HG02588 (cell line): ENCODE measurements at regions not wholly inside any gene's neighbourhood (a gene's known extent, or its start where the extent isn't known, plus 50 kb on each side); places are given as distances from the start of the nearest gene placed in this dataset.
"Not testable (repeated sequence)": the region's sequence is repeated elsewhere in the genome, so short reads cannot be mapped to it uniquely, and the experiment has no call there.

Source experiments
- ATAC-seq: cut with Tn5 transposase; IDR thresholded peaks from one replicate; pipeline ENCODE4 v1.9.1; 2021; ENCODE audit warnings: mild to moderate bottlenecking, moderate library complexity; ENCODE audit not compliant: unreplicated experiment

DNA sequence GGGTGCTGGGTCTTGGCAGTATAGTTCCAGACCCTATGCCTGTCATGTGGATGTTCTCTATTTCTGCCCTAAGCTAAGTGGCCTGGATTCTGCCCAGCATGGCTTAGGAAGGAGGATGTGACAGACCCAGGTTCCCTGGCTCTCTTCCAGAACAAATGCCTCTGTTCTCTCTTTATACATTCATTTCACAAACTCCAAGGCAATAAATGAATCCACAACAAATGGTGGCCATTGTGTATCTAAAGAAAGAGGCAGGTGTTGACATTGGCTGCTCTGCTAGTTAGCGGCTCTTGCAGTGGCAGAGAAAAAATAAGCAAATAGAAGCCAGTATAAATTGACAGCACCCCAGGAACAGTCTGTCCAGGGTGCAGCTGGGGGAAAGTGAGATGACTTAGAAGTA is 298.6 kb downstream of the SUCLG1 start:
- ATAC-seq, result no peak

- no peak for ATAC-seq
Observed at GRCh38 chr2:84158605-84159004, 300.5 kb downstream of the SUCLG1 start.

GRCh38 chr2:84152462-84152861 is 306.6 kb downstream of the SUCLG1 start:
- no peak for ATAC-seq

GRCh38 chr2:84144345-84144744 is 314.7 kb downstream of the SUCLG1 start:
- no peak for ATAC-seq

GRCh38 chr2:84137034-84137433 is 322.0 kb downstream of the SUCLG1 start:
- no peak for ATAC-seq

DNA sequence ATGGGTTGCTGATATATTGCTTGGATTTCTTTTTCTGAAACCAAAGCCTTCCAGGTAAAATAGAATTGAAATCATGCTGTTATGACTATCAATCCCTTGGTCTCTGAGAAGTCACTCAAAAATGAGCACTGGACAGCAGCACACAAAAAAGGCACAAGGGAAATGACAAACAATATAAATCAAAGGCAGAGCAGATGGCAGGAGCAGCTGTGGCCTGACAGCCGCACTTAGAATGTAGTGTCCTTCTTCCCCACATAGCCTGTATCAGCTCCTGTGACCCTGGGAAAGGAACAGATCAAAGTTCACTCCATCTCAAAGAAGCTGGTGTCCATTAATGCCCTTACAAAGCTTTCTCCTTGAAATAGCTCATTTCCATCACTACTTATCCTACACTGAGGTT is 326.7 kb downstream of the SUCLG1 start:
- ATAC-seq, result no peak

DNA sequence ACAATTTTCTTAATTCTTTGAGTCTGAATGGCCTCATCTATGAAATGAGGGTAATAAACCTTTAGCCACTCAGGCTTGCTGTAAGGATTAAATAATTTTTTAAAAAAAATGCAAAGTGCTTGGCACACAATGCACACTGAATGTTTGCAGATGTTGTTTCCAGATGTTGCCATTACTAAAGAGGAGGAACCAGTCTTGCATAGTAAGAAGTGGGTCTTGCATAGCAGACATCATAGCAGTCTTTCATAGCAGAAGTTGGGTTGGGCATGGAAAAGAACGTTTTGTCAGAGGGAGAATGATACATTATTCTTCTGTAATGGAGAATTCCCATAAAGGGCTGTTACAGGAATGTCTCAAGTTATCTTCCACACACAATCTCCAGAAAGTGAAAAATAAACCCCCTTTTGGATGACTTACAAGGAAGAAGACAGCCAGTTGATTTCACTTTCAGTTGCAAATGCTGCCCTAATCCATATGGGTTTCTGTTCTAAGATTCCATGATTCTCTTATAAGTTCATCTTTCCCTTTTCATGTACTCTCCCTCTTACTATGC is 327.7 kb downstream of the SUCLG1 start:
- ATAC-seq, result no peak

GRCh38 chr2:84129018-84129417 is 330.1 kb downstream of the SUCLG1 start:
- ATAC-seq, result no peak

DNA sequence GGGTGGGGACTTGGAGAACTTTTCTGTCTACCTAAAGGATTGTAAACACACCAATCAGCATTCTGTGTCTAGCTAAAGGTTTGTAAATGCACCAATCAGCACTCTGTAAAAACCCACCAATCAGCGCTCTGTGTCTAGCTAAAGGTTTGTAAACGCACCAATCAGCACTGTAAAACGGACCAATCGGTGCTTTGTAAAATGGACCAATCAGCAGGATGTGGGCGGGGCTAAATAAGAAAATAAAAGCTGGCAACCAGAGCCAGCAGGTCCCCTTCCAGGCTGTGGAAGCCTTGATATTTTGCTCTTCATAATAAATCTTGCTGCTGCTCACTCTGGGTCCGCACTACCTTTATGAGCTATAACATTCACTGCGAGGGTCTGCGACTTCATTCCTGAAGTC is 331.3 kb downstream of the SUCLG1 start:
- ATAC-seq, result not testable (repeated sequence)

DNA sequence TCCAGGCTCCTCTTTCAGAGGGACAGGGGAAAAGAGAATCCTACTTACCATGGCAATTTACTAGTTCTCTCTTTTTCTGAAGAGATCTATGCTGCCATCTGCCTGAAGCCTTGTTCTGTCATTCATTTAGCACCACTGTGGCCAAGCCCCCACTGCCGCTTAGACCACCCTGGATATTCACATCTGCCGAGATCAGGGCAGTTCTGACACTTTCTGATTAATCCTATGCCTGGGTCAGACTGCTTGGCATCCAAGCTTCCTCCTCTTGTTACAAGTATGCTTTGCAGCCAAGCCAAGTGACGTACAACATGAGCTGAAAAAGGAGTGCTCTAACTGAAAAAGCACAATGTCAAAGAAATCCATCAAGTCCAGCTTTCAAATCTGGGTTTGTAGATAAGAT is 332.6 kb downstream of the SUCLG1 start:
- ATAC-seq, result no peak

DNA sequence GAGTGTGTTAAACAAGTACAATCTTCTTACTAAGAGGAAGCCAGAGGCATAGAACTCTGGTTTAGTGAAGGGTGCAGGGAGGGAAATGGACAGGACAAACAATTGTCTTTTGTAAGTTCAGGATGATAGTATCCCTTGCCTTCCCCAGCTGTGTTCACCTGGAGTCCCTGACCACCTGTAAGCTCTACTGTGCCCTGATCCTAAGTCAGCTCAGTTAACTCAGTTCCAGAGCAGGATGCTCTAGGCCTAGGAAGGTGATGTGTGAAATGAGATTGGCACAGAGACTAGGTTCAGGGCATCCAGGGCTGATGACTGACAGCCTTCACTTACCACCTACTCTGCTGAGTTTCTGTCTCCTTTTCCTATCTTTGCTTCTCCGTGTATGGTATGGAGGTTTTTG is 333.0 kb downstream of the SUCLG1 start:
- ATAC-seq, result no peak

GRCh38 chr2:84116143-84116542 is 342.9 kb downstream of the SUCLG1 start:
- no peak for ATAC-seq

- peak; percentile 86 for ATAC-seq
Observed at GRCh38 chr2:84115173-84115857, 343.8 kb downstream of the SUCLG1 start.

GRCh38 chr2:84103816-84104527 is 355.1 kb downstream of the SUCLG1 start:
- not testable (repeated sequence) for ATAC-seq

- no peak for ATAC-seq
Observed at GRCh38 chr2:84102274-84102673, 356.8 kb downstream of the SUCLG1 start.

DNA sequence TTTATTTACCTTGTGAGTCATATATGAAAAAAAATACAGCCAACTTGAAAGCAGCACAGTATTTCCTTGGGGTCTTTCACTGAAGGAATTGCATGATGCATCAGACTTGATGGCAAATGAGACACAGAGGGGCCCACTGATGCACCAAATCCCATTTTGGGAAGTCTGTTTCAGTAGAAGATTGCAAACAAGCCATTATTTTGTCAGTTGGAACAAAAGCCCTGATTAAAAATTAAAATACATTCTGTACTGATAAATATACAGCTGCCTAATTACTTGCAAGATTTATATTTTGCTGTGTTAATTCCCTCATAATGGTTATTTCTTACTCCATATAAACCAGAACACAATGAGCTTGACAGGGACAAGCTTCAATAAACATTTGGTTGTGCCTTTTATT is 370.4 kb downstream of the SUCLG1 start:
- no peak for ATAC-seq

DNA sequence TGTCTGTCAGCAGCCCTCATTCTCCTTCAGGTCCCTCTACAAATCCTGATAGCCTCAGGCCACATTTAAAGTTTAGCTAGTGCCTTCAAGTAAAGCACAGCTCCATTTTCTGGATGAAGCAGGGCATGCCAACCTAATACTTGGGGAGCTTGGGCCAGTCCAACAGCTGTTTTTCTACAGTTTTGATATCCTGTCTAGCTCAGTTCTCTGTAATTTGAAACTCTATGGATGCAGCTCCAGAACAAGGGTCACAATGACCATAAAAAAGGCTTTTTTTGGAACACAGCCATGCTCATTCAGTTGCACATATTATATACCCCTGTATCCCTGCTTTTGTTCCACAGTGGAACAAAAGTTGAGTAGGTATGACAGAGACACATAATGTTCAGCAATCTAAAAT is 373.5 kb downstream of the SUCLG1 start:
- ATAC-seq, result no peak

DNA sequence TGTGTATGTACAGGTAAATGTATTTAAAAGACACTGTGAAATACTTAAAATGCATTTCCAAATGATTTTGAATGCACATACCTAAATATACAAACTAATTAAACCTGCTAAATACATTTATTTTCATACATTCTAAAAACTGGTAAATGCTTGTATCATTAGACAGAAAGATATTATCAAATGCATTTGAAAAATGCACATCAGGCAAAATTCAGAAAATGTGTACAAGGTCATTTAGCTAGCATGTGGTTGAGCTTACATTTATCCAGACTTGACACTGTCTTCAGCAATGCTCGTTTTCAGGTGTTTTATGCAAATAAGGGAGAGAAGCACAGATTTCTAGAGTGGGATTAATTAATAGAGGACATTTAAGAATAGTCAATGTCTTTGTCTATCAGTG is 374.2 kb downstream of the SUCLG1 start:
- no peak for ATAC-seq

GRCh38 chr2:84083984-84084383 is 375.1 kb downstream of the SUCLG1 start:
- no peak for ATAC-seq

DNA sequence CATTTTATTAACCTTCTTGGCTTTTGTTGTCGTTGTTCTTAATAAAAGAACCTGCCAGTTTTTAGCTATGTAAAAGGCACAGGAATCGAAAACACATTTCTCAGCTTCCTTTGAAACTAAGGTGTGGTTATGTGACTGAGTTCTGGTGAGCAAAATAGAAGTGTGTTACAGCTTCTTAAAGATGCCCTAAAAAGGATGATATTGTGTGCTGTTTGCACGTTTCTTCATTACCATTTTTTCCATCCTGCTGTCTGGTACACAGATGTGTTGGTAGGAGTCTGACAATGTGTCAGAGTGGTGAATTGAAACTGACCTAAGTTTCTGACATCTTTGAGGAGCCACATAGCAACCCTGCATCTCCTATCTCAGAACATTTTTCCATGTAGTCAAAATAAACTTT is 380.6 kb downstream of the SUCLG1 start:
- no peak for ATAC-seq

GRCh38 chr2:84077496-84077895 is 381.6 kb downstream of the SUCLG1 start:
- no peak for ATAC-seq

GRCh38 chr2:84071050-84071449 is 388.0 kb downstream of the SUCLG1 start:
- ATAC-seq, result no peak
